ENCODE measurements at regions not wholly inside any gene's neighbourhood (a gene's known extent, or its start where the extent isn't known, plus 50 kb on each side); places are given as distances from the start of the nearest gene placed in this dataset.
A peak's percentile ranks its signal among the peaks of the same experiment; 100 is the strongest.

DNA sequence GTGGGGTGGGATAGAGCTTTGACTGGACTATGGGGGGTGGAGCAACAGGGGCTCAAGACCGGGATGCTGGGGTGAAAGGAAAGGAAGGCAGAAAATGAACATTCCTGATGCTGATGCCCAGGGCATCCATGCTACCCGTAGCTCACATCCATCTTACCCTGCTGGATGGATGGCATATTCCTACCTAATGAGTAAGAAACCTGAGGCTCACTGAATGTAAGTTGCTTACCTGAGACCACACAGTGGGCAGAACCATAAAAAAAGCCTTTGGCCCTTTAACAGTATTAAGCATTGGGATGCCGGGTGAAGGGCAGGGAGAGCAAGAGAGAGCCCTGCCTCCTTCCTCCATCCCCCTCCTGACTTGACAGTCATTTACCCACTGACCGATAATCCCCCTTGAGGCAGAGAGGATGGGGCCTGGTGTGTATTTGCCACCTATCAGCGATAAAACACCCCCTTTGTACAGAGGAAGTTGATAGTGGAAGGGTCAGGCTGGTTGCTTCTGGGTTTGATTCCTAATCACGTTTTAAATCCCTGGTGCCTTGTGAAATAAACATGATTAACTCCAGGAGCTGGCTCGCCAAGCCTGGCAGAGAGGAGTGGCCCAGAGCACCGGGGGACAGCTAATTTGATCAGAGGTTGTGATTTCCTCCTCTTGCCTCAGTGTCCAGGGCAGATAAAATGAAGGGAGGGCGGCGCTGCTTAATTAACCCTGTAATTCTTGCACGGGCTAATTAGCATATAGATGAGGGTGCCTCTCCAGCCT is 105.9 kb upstream of the HS6ST1 start:
- WGBS, 2 donors, result 61 to 64% methylated on average over 11 of the region's 11 CpGs
- H3K36me3 ChIP-seq (replicated peaks in 1 of 2; ENCODE audit: insufficient read depth in 1 of 2, low read depth in 2 of 2), result no peaks in the 10 kb centered on the region
- peak overlapping the region; percentile 41 to 91 (median 88) for H3K27ac ChIP-seq
- peaks cover 0 to 3% (median 0%) of the 10 kb centered on the region in 3 donors for H3K9me3 ChIP-seq
- intact Hi-C loops (cut with DNase I), result no loop called here
- DNase-seq, result peak; percentile 2 to 52 (median 44)
- H3K4me3 ChIP-seq, result no peak overlapping the region
- H3K27me3 ChIP-seq, result no peaks in the 10 kb centered on the region
- TF ChIP-seq CTCF (IDR thresholded peaks at IDR 0.05) (no peak), POLR2A (IDR thresholded peaks at IDR 0.05) (peak in 2 of 3 donors; percentile 37 to 39)
- H3K4me1 ChIP-seq, result peaks cover 46% of the 10 kb centered on the region
- ATAC-seq, result peak; percentile 39

DNA sequence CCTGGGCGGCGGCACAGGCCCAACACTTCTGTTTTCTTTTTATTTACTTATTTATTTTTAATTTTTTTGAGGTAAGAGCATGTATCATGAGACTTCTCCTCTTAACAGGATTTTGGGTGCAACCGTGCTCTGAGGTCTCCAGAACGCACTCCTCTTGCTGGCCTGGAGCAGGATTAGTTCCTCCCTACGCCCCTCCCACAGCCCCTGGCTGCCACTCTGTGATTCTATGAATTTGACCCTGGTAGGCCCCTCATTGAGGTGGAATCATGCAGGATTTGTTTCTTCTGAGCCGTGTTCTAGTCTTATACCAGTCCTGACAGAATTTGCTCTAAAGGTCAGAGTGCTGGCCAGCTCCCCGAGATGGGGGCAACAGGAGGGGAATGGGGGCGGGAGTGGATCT is 106.5 kb upstream of the HS6ST1 start:
- WGBS, 2 donors, result 76 to 82% methylated on average over 8 of the region's 8 CpGs
- peak overlapping the region; percentile 64 to 91 (median 88) for H3K27ac ChIP-seq
- peak; percentile 18 for ATAC-seq
- DNase-seq, result peak in 3 of 4 donors; percentile 2 to 13 (median 7)
- H3K9me3 ChIP-seq, result peaks cover 0 to 3% (median 0%) of the 10 kb centered on the region in 3 donors
- no peaks in the 10 kb centered on the region for H3K36me3 ChIP-seq (replicated peaks in 1 of 2; ENCODE audit: insufficient read depth in 1 of 2, low read depth in 2 of 2)
- no peak overlapping the region for H3K4me3 ChIP-seq
- TF ChIP-seq CTCF (IDR thresholded peaks at IDR 0.05) (no peak), POLR2A (IDR thresholded peaks at IDR 0.05) (no peak)
- intact Hi-C loops (cut with DNase I), result no loop called here
- peaks cover 45% of the 10 kb centered on the region for H3K4me1 ChIP-seq
- no peaks in the 10 kb centered on the region for H3K27me3 ChIP-seq

DNA sequence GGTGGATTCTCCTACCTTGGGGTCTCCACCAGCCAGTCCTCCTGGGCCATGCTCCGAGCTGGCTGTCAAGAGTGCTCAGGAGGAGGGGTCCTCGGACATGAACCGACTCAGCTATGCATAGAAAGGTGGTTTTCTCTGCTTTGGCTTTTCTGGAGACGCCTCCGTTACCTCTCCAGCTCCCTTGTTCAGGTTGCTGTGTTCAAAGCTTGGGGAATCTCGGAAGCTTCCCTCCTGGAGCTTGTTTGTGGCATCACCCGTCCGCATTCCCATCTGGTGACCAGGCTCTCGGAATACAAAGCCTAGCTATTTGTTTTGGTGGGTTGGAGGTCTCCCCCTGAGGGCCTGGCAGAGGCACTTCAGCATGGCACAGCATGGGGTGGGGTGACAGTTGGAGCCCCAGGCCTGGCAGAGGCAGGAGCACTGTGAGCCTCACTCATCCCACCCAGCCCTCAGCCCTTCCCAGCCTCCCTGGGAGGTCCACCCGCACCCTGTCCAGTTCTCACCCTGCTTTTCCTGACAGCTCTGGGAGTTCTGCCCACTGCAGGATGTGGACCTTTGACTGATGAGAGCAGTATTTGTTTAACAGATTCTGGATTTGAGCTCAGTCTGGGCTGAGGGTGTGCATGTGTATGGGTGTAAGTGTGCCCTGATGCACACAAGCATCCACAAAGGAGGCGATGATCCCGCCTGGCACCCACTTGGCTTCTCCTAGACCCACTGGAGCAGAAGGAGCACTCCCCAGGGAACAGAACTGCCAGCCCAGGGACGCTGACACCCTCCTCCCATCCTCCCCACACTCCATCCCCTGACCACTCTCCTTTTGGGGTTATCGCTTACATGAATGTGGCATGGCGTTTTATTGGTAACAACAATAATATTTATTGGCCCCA is 107.3 kb upstream of the HS6ST1 start:
- 57 to 60% methylated on average over 12 to 15 of the region's 15 CpGs for WGBS, 2 donors
- intact Hi-C loops (cut with DNase I), result no loop called here
- Histone ChIP-seq H3K9me3 (peaks cover 0 to 3% (median 0%) of the 10 kb centered on the region in 3 donors), H3K4me3 (no peak overlapping the region), H3K27me3 (no peaks in the 10 kb centered on the region), H3K27ac (peak overlapping the region; percentile 64 to 91 (median 88)), H3K36me3 (replicated peaks in 1 of 2; ENCODE audit: insufficient read depth in 1 of 2, low read depth in 2 of 2) (no peaks in the 10 kb centered on the region), H3K4me1 (peaks cover 38% of the 10 kb centered on the region)
- TF ChIP-seq POLR2A (IDR thresholded peaks at IDR 0.05) (peak; percentile 35 to 87 (median 72)), CTCF (IDR thresholded peaks at IDR 0.05) (peak in 2 of 7 experiments; percentile 16 to 18)
- ATAC-seq (peak; percentile 87), DNase-seq (peak; percentile 57 to 78 (median 68))

DNA sequence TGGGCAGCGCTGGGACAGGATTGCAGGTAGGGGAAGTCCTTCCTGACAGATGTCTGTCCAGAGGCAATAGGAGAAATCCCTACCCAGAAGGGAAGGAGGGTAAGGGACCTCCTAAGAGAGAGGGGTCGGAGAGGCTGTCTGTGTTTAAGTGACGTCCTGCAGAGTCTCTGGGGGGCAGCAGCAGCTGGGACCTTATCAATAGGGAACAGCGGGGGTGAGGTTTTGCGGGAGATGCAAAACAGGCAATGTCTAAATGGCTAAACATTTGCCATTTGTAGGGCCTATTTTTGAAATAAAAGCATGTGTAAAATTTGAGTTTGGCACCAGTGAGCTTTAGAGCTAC is 108.7 kb upstream of the HS6ST1 start:
- 82 to 85% methylated on average over 5 of the region's 5 CpGs for WGBS, 2 donors
- intact Hi-C loops (cut with DNase I), result no loop called here
- Histone ChIP-seq H3K27me3 (no peaks in the 10 kb centered on the region), H3K36me3 (replicated peaks in 1 of 2; ENCODE audit: insufficient read depth in 1 of 2, low read depth in 2 of 2) (no peaks in the 10 kb centered on the region), H3K9me3 (peaks cover 0 to 3% (median 0%) of the 10 kb centered on the region in 3 donors), H3K4me1 (peaks cover 28% of the 10 kb centered on the region), H3K4me3 (no peak overlapping the region), H3K27ac (peak overlapping the region in 2 of 4 donors; percentile 90 to 91)
- TF ChIP-seq CTCF (IDR thresholded peaks at IDR 0.05) (no peak), POLR2A (IDR thresholded peaks at IDR 0.05) (no peak)
- peak in 1 of 4 donors; percentile 2 for DNase-seq
- no peak for ATAC-seq
